MM.1S (cell line): ENCODE measurements at regions not wholly inside any gene's neighbourhood (a gene's known extent, or its start where the extent isn't known, plus 50 kb on each side); places are given as distances from the start of the nearest gene placed in this dataset.
"Not testable (repeated sequence)": the region's sequence is repeated elsewhere in the genome, so short reads cannot be mapped to it uniquely, and the experiment has no call there.

ENCODE experiments used
- DNase-seq: peaks from one replicate; pipeline ENCODE4 v3.0.0-alpha.2; 2015
- H2AFZ ChIP-seq: fragments of 300-600 bp; sonication (generic); 2 replicates; pipeline ENCODE4 v1.6.0; 2016; ENCODE audit warnings: antibody characterized with exemption, low read length
- H3F3A ChIP-seq: fragments of 300-600 bp; sonication (generic); 2 replicates; pipeline ENCODE4 v1.6.1; 2016; ENCODE audit warnings: mild to moderate bottlenecking, antibody characterized with exemption, low read length, moderate library complexity, mixed read lengths; ENCODE audit not compliant: insufficient read depth
- H3K27ac ChIP-seq: fragments of 300-600 bp; sonication (generic); 2 replicates; pipeline ENCODE4 v1.5.1; 2016; ENCODE audit warnings: mild to moderate bottlenecking, low read length
- H3K27me3 ChIP-seq: fragments of 300-600 bp; sonication (generic); replicated peaks from 2 replicates; pipeline ENCODE4 v1.6.0; 2016; ENCODE audit warnings: low read length; ENCODE audit not compliant: insufficient read depth
- H3K36me3 ChIP-seq: fragments of 300-600 bp; sonication (generic); replicated peaks from 2 replicates; pipeline ENCODE4 v1.6.1; 2016; ENCODE audit warnings: mild to moderate bottlenecking, low read length, mixed read lengths; ENCODE audit not compliant: insufficient read depth
- H3K4me1 ChIP-seq: fragments of 300-600 bp; sonication (generic); 2 replicates; pipeline ENCODE4 v1.6.1; 2016; ENCODE audit warnings: low read length, mixed read lengths
- H3K4me2 ChIP-seq: fragments of 300-600 bp; sonication (generic); 2 replicates; pipeline ENCODE4 v1.6.0; 2016; ENCODE audit warnings: low read depth, low read length
- H3K4me3 ChIP-seq: fragments of 300-600 bp; sonication (generic); 2 replicates; pipeline ENCODE4 v1.5.1; 2016; ENCODE audit warnings: low read length, mixed read lengths
- H3K79me2 ChIP-seq: fragments of 300-600 bp; sonication (generic); 2 replicates; pipeline ENCODE4 v1.6.1; 2016; ENCODE audit warnings: mixed run types, low read length, mixed read lengths
- H3K9ac ChIP-seq: fragments of 300-600 bp; sonication (generic); 2 replicates; pipeline ENCODE4 v1.6.1; 2016; ENCODE audit warnings: low read length, mixed read lengths
- H3K9me2 ChIP-seq: fragments of 300-600 bp; sonication (generic); replicated peaks from 2 replicates; pipeline ENCODE4 v1.6.1; 2016; ENCODE audit warnings: mild to moderate bottlenecking, low read length, mixed read lengths; ENCODE audit not compliant: insufficient read depth
- H3K9me3 ChIP-seq: fragments of 300-600 bp; sonication (generic); replicated peaks from 2 replicates; pipeline ENCODE4 v1.6.1; 2016; ENCODE audit warnings: mild to moderate bottlenecking, low read length, mixed read lengths; ENCODE audit not compliant: insufficient read depth
- H4K20me1 ChIP-seq: fragments of 300-600 bp; sonication (generic); 2 replicates; pipeline ENCODE4 v1.6.1; 2016; ENCODE audit warnings: mild to moderate bottlenecking, low read length, moderate library complexity, mixed read lengths; ENCODE audit not compliant: insufficient read depth
- EZH2 ChIP-seq: fragments of 300-600 bp; sonication (generic); optimal IDR thresholded peaks from 2 replicates; pipeline ENCODE3; 2017; ENCODE audit warnings: low read depth, mild to moderate bottlenecking, antibody characterized with exemption, low read length, mixed read lengths
- EZH2phosphoT487 ChIP-seq: fragments of 300-600 bp; sonication (generic); IDR thresholded peaks from 2 replicates; pipeline ENCODE4 v1.6.1; 2018; ENCODE audit warnings: antibody characterized with exemption, low read length
- TF ChIP-seq, protein P1 (sequence below): fragments of 300-600 bp; sonication (generic); IDR thresholded peaks from 2 replicates; pipeline ENCODE4 v1.5.1; 2016; ENCODE audit warnings: antibody characterized with exemption, low read length, mixed read lengths

DNA sequence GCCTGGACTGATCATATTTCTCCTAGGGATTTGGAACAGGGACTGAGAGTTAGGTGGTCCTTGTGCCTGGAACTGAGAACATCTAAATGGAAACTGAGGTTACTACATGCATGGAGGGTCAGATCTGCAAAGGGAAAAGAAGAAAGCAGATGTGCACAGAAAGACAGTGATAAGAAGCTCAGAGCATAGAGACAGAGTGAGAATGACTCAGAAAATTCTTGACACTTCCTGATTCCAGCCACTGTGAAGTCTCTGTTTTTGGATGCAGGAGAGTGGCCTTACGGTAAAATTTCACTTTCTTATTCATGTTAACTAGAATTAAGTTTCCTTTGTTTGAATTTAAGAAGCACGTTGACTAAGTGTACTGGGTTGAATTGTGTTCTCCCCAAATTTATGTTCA is 241.7 kb downstream of the TMEM26 start:
- no peaks in the 10 kb centered on the region for H4K20me1 ChIP-seq
- no peaks in the 10 kb centered on the region for H3F3A ChIP-seq
- H3K4me3 ChIP-seq = no peak overlapping the region
- H3K9ac ChIP-seq = no peak overlapping the region
- no peaks in the 10 kb centered on the region for H3K9me3 ChIP-seq
- no peak overlapping the region for H2AFZ ChIP-seq
- no peak overlapping the region for H3K4me2 ChIP-seq
- DNase-seq = no peak
- TF ChIP-seq EZH2 = no peak
- TF ChIP-seq, protein P1, sequence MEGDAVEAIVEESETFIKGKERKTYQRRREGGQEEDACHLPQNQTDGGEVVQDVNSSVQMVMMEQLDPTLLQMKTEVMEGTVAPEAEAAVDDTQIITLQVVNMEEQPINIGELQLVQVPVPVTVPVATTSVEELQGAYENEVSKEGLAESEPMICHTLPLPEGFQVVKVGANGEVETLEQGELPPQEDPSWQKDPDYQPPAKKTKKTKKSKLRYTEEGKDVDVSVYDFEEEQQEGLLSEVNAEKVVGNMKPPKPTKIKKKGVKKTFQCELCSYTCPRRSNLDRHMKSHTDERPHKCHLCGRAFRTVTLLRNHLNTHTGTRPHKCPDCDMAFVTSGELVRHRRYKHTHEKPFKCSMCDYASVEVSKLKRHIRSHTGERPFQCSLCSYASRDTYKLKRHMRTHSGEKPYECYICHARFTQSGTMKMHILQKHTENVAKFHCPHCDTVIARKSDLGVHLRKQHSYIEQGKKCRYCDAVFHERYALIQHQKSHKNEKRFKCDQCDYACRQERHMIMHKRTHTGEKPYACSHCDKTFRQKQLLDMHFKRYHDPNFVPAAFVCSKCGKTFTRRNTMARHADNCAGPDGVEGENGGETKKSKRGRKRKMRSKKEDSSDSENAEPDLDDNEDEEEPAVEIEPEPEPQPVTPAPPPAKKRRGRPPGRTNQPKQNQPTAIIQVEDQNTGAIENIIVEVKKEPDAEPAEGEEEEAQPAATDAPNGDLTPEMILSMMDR = no peak
- TF ChIP-seq EZH2phosphoT487 = no peak
- H3K4me1 ChIP-seq = no peaks in the 10 kb centered on the region
- no peaks in the 10 kb centered on the region for H3K79me2 ChIP-seq
- no peak overlapping the region for H3K27ac ChIP-seq
- no peaks in the 10 kb centered on the region for H3K36me3 ChIP-seq
- H3K27me3 ChIP-seq = no peaks in the 10 kb centered on the region
- no peaks in the 10 kb centered on the region for H3K9me2 ChIP-seq

- H3K79me2 ChIP-seq = no peaks in the 10 kb centered on the region
- H3F3A ChIP-seq = no peaks in the 10 kb centered on the region
- H2AFZ ChIP-seq = no peak overlapping the region
- no peak overlapping the region for H3K4me2 ChIP-seq
- no peaks in the 10 kb centered on the region for H3K4me1 ChIP-seq
- no peak overlapping the region for H3K27ac ChIP-seq
- DNase-seq = no peak
- no peaks in the 10 kb centered on the region for H3K9me3 ChIP-seq
- H3K9ac ChIP-seq = no peak overlapping the region
- H3K27me3 ChIP-seq = no peaks in the 10 kb centered on the region
- H3K4me3 ChIP-seq = no peak overlapping the region
- no peaks in the 10 kb centered on the region for H3K9me2 ChIP-seq
- no peaks in the 10 kb centered on the region for H3K36me3 ChIP-seq
- TF ChIP-seq EZH2phosphoT487 (no peak), EZH2 (no peak)
- TF ChIP-seq, protein P1 = no peak
- no peaks in the 10 kb centered on the region for H4K20me1 ChIP-seq
These were observed 253.1 kb upstream of the RHOBTB1 start for GRCh38 chr10:61197057-61197456.

DNA sequence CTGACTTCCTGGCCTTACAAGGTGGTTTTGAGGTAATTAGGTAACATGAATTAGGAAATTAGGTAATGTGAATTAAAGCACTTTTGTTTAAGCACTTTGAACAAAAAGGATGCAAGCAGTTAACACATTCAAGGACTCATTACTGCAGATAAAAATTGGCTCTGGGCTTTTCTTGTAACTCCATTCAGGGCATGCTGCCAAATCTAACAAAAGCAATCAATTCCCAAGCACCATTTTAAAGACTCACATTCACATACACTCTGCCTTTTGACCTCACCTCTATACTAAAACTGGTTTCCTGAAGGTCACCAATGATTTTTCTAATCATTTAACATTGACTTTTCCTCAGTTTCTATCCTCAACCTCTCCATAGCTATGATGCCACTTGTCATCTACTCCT is 251.2 kb upstream of the RHOBTB1 start:
- no peaks in the 10 kb centered on the region for H4K20me1 ChIP-seq
- no peak overlapping the region for H3K4me3 ChIP-seq
- no peaks in the 10 kb centered on the region for H3K4me1 ChIP-seq
- H3K9me3 ChIP-seq = no peaks in the 10 kb centered on the region
- H3K4me2 ChIP-seq = no peak overlapping the region
- H3F3A ChIP-seq = no peaks in the 10 kb centered on the region
- H3K36me3 ChIP-seq = no peaks in the 10 kb centered on the region
- H3K9ac ChIP-seq = no peak overlapping the region
- no peak overlapping the region for H2AFZ ChIP-seq
- no peaks in the 10 kb centered on the region for H3K9me2 ChIP-seq
- TF ChIP-seq EZH2phosphoT487 (no peak), EZH2 (no peak)
- TF ChIP-seq, protein P1 = no peak
- H3K27me3 ChIP-seq = no peaks in the 10 kb centered on the region
- H3K79me2 ChIP-seq = no peaks in the 10 kb centered on the region
- no peak for DNase-seq
- H3K27ac ChIP-seq = no peak overlapping the region

DNA sequence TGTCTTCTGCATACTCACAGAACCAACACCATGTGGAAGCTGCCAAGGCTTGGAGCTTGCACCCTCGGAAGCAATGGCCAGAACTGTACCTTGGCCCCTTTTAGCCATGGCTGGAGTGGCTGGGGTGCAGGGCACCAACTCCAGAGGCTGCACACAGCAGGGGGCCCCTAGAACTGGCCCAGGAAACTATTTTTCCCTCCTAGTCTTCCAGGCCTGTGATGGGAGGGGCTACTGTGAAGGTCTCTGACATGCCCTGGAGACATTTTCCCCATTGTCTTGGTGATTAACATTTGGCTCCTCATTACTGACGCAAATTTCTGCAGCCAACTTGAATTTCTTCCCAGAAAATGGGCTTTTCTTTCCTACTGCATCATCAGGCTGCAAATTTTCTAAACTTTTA is 248.6 kb upstream of the RHOBTB1 start:
- H3K4me1 ChIP-seq, H3K4me3 ChIP-seq, H3K36me3 ChIP-seq, H3F3A ChIP-seq, H2AFZ ChIP-seq, H3K4me2 ChIP-seq, H3K27me3 ChIP-seq, H3K79me2 ChIP-seq, H3K9me2 ChIP-seq, H3K9ac ChIP-seq, H3K27ac ChIP-seq, H3K9me3 ChIP-seq, H4K20me1 ChIP-seq, DNase-seq: not testable (repeated sequence)
